Karpas-422 (cell line): ENCODE measurements at regions not wholly inside any gene's neighbourhood (a gene's known extent, or its start where the extent isn't known, plus 50 kb on each side); places are given as distances from the start of the nearest gene placed in this dataset.

Source experiments
- DNase-seq: peaks from one replicate; pipeline ENCODE4 v3.0.0-alpha.2; 2015
- H2AFZ ChIP-seq: fragments of 200-600 bp; sonication (generic); 2 replicates; pipeline ENCODE4 v1.6.1; 2014; ENCODE audit warnings: antibody characterized with exemption, low read length, mixed read lengths
- H3K27ac ChIP-seq: fragments of 200-600 bp; sonication (generic); 2 replicates; pipeline ENCODE4 v1.5.1; 2014; ENCODE audit warnings: mild to moderate bottlenecking, low read length, moderate library complexity
- H3K27me3 ChIP-seq: fragments of 200-600 bp; sonication (generic); 2 replicates; pipeline ENCODE4 v1.6.1; 2014; ENCODE audit warnings: low read length, mixed read lengths
- H3K36me3 ChIP-seq: fragments of 200-600 bp; sonication (generic); 2 replicates; pipeline ENCODE4 v1.6.1; 2014; ENCODE audit warnings: low read length, mixed read lengths; ENCODE audit not compliant: insufficient read depth
- H3K4me1 ChIP-seq: fragments of 200-600 bp; sonication (generic); 2 replicates; pipeline ENCODE4 v1.6.1; 2014; ENCODE audit warnings: mild to moderate bottlenecking, low read length, mixed read lengths
- H3K4me2 ChIP-seq: fragments of 200-600 bp; sonication (generic); 2 replicates; pipeline ENCODE4 v1.6.1; 2014; ENCODE audit warnings: low read length, low read depth, mild to moderate bottlenecking; ENCODE audit not compliant: poor library complexity, severe bottlenecking
- H3K4me3 ChIP-seq: fragments of 200-600 bp; sonication (generic); 2 replicates; pipeline ENCODE4 v1.5.1; 2014; ENCODE audit warnings: mild to moderate bottlenecking, antibody characterized with exemption, low read length, mixed read lengths
- H3K79me2 ChIP-seq: fragments of 200-600 bp; sonication (generic); 2 replicates; pipeline ENCODE4 v1.6.1; 2014; ENCODE audit warnings: mild to moderate bottlenecking, low read length, mixed read lengths
- H3K9ac ChIP-seq: fragments of 200-600 bp; sonication (generic); 2 replicates; pipeline ENCODE4 v1.6.0; 2014; ENCODE audit warnings: low read length
- H3K9me2 ChIP-seq: fragments of 200-600 bp; sonication (generic), shearing (Covaris generic); replicated peaks from 2 replicates; pipeline ENCODE4 v1.6.0; 2014; ENCODE audit warnings: mild to moderate bottlenecking, low read length, moderate library complexity; ENCODE audit not compliant: insufficient read depth
- H3K9me3 ChIP-seq: fragments of 300-700, 200-600 bp; sonication (generic); 2 replicates; pipeline ENCODE4 v1.6.1; 2014; ENCODE audit warnings: low read length, mixed read lengths
- H4K20me1 ChIP-seq: fragments of 200-600 bp; sonication (generic); 2 replicates; pipeline ENCODE4 v1.6.1; 2014; ENCODE audit warnings: mild to moderate bottlenecking, antibody characterized with exemption, low read length, low read depth; ENCODE audit not compliant: insufficient read depth

DNA sequence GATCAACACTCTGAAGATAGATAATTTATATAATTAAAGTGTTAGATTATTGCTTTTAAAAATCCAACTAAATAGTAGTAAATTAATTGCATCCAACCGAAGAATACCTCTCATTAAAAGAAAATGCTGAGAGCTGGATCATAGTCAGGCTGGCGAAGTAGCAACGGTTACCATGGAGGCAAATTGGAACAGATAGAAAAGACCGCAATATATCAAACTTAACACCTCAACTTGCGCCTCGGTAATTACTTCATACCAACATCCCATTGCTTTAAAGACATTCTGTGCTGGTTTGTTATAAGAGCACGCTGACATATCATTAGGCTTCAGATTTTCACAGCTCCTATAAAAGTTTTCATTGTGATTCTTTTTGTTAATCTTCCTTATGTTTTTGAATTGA lies 183.8 kb upstream of the ZC3H15 start:
- no peak overlapping the region for H3K27ac ChIP-seq
- H3K9me3 ChIP-seq = no peaks in the 10 kb centered on the region
- H3K27me3 ChIP-seq = no peaks in the 10 kb centered on the region
- H4K20me1 ChIP-seq = no peaks in the 10 kb centered on the region
- no peak overlapping the region for H3K4me2 ChIP-seq
- no peaks in the 10 kb centered on the region for H3K9me2 ChIP-seq
- no peaks in the 10 kb centered on the region for H3K36me3 ChIP-seq
- H3K79me2 ChIP-seq = no peaks in the 10 kb centered on the region
- H2AFZ ChIP-seq = no peak overlapping the region
- H3K9ac ChIP-seq = no peak overlapping the region
- no peak overlapping the region for H3K4me3 ChIP-seq
- no peaks in the 10 kb centered on the region for H3K4me1 ChIP-seq
- DNase-seq = no peak

DNA sequence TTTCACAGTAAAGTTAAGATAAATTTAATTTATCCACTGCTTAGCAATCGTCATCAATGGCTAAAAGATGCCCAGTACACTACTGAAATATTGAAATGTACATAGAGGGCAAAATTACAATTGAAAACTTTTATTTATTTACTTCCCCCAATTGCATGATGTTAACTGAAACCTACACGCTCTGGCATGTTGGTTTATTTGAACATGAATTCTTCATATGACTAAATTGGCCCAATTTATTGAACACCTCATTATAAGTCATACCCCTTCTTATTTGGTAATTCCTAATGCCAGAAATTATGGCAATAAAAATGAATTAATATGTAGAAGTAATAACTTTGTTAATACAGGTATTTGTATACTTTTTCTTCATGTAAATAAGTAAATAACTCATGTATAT lies 183.0 kb upstream of the ZC3H15 start:
- no peaks in the 10 kb centered on the region for H3K4me1 ChIP-seq
- H3K36me3 ChIP-seq = no peaks in the 10 kb centered on the region
- no peak overlapping the region for H3K27ac ChIP-seq
- H3K4me2 ChIP-seq = no peak overlapping the region
- H3K9me2 ChIP-seq = no peaks in the 10 kb centered on the region
- H3K27me3 ChIP-seq = no peaks in the 10 kb centered on the region
- no peaks in the 10 kb centered on the region for H3K79me2 ChIP-seq
- H4K20me1 ChIP-seq = no peaks in the 10 kb centered on the region
- no peak overlapping the region for H3K9ac ChIP-seq
- H3K4me3 ChIP-seq = no peak overlapping the region
- H3K9me3 ChIP-seq = no peaks in the 10 kb centered on the region
- H2AFZ ChIP-seq = no peak overlapping the region
- DNase-seq = no peak

- DNase-seq = no peak
- Histone ChIP-seq H4K20me1 (no peaks in the 10 kb centered on the region), H3K27ac (no peak overlapping the region), H3K4me2 (no peak overlapping the region), H3K27me3 (no peaks in the 10 kb centered on the region), H3K9me2 (no peaks in the 10 kb centered on the region), H3K9me3 (no peaks in the 10 kb centered on the region), H3K79me2 (no peaks in the 10 kb centered on the region), H3K9ac (no peak overlapping the region), H3K4me1 (no peaks in the 10 kb centered on the region), H3K36me3 (no peaks in the 10 kb centered on the region), H3K4me3 (no peak overlapping the region), H2AFZ (no peak overlapping the region)
Measured at GRCh38 chr2:186304064-186304463, 182.0 kb upstream of the ZC3H15 start.

GRCh38 chr2:186306754-186307153 lies 179.3 kb upstream of the ZC3H15 start:
- no peak overlapping the region for H3K9ac ChIP-seq
- DNase-seq = no peak

DNA sequence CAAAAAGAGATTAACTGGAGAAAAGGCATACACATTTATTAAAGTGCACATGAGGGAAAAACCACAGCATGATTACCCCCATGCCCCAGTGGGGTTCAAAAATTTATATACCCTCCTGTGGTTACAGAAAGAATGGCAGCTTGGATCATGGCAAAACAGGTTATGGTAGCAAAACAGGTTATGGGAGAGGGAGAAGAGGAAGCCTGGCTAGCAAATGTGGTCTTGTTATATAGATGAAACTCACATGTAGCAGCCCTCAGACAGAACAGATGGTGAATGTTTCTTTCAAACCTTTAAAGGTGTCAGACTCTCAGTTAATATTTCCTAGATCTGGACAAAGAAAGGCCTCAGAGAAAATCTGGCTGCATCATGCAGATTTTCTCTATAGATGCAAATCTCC lies 178.2 kb upstream of the ZC3H15 start:
- H3K27me3 ChIP-seq = no peaks in the 10 kb centered on the region
- no peaks in the 10 kb centered on the region for H3K4me1 ChIP-seq
- no peak overlapping the region for H3K9ac ChIP-seq
- no peak overlapping the region for H3K4me3 ChIP-seq
- no peaks in the 10 kb centered on the region for H3K36me3 ChIP-seq
- H3K27ac ChIP-seq = no peak overlapping the region
- H2AFZ ChIP-seq = no peak overlapping the region
- no peak overlapping the region for H3K4me2 ChIP-seq
- H4K20me1 ChIP-seq = no peaks in the 10 kb centered on the region
- no peaks in the 10 kb centered on the region for H3K79me2 ChIP-seq
- peaks cover 7% of the 10 kb centered on the region; the same call in 1 of the 2 replicates for H3K9me3 ChIP-seq
- no peaks in the 10 kb centered on the region for H3K9me2 ChIP-seq
- DNase-seq = no peak

More at GRCh38 chr2:186306754-186307153, 179.3 kb upstream of the ZC3H15 start:
- Histone ChIP-seq H3K4me1 (no peaks in the 10 kb centered on the region), H3K27me3 (no peaks in the 10 kb centered on the region), H3K27ac (no peak overlapping the region), H3K4me3 (no peak overlapping the region), H3K36me3 (no peaks in the 10 kb centered on the region), H3K9me3 (no peaks in the 10 kb centered on the region), H3K9me2 (no peaks in the 10 kb centered on the region), H3K4me2 (no peak overlapping the region), H3K79me2 (no peaks in the 10 kb centered on the region), H2AFZ (no peak overlapping the region), H4K20me1 (no peaks in the 10 kb centered on the region)

DNA sequence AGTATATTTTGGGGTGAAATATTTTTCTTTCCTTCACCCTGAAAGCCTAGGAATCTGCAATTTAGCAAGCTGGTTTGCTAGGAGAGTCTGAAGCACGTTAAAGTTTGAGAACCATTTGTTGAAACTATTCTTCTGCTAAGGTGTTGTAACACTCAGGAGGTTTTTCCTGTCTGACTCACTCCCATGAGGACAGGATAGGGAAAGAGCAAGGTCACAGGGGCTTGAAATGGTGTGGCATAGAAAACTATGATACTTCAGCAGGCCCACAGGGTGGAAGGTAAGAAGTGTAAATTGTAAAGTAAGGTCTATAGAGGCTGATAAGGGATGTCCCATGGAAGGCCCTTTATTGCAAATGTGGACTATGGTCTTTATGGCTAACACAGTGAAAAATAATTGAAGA lies 177.7 kb upstream of the ZC3H15 start:
- no peak for DNase-seq
- Histone ChIP-seq H3K4me3 (no peak overlapping the region), H2AFZ (no peak overlapping the region), H3K9me3 (peaks cover 7% of the 10 kb centered on the region; the same call in 1 of the 2 replicates), H4K20me1 (no peaks in the 10 kb centered on the region), H3K27ac (no peak overlapping the region), H3K4me2 (no peak overlapping the region), H3K9ac (no peak overlapping the region), H3K79me2 (no peaks in the 10 kb centered on the region), H3K9me2 (no peaks in the 10 kb centered on the region), H3K36me3 (no peaks in the 10 kb centered on the region), H3K4me1 (no peaks in the 10 kb centered on the region), H3K27me3 (no peaks in the 10 kb centered on the region)

- Histone ChIP-seq H3K4me3 (no peak overlapping the region), H3K9ac (no peak overlapping the region), H4K20me1 (no peaks in the 10 kb centered on the region), H3K36me3 (no peaks in the 10 kb centered on the region), H3K4me2 (no peak overlapping the region), H2AFZ (no peak overlapping the region), H3K9me3 (peaks cover 7% of the 10 kb centered on the region; the same call in 1 of the 2 replicates), H3K79me2 (no peaks in the 10 kb centered on the region), H3K27me3 (no peaks in the 10 kb centered on the region), H3K4me1 (no peaks in the 10 kb centered on the region), H3K9me2 (no peaks in the 10 kb centered on the region), H3K27ac (no peak overlapping the region)
- DNase-seq = no peak
Measured at GRCh38 chr2:186309901-186310300, 176.2 kb upstream of the ZC3H15 start.

DNA sequence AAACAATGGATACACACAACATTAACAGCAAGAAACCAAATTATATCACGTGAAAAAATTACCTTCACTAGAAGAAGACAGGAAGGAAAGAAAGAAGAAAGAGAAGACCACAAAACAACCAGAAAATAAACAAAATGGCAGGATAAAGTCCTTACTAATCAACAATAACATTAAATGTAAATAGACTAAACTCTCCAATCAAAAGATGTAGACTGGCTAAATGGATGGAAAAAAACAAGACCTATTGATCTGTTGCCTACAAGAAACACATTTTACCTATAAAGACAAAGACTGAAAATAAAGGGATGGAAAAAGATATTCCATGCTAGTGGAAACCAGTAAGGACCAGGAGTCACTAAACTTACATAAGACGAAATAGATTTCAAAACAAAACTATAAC lies 167.0 kb upstream of the ZC3H15 start:
- Histone ChIP-seq H3K4me3 (no peak overlapping the region), H2AFZ (no peak overlapping the region), H3K27me3 (no peaks in the 10 kb centered on the region), H3K79me2 (no peaks in the 10 kb centered on the region), H3K9me2 (no peaks in the 10 kb centered on the region), H3K27ac (no peak overlapping the region), H4K20me1 (no peaks in the 10 kb centered on the region), H3K9ac (no peak overlapping the region), H3K9me3 (no peaks in the 10 kb centered on the region), H3K4me1 (no peaks in the 10 kb centered on the region), H3K4me2 (no peak overlapping the region), H3K36me3 (no peaks in the 10 kb centered on the region)
- DNase-seq = no peak
